Osteoblast (primary cell): ENCODE measurements at regions not wholly inside any gene's neighbourhood (a gene's known extent, or its start where the extent isn't known, plus 50 kb on each side); places are given as distances from the start of the nearest gene placed in this dataset.

Experiments
- DNase-seq: peaks from one replicate; pipeline ENCODE4 v3.0.0; 2011; ENCODE audit warnings: low spot score, mixed read lengths; ENCODE audit not compliant: insufficient read length; ENCODE audit errors: missing footprints
- H2AFZ ChIP-seq: 2 replicates; pipeline ENCODE4 v1.6.0; 2011; ENCODE audit warnings: mild to moderate bottlenecking, low read length
- H3K27ac ChIP-seq: 2 replicates; pipeline ENCODE4 v1.5.1; 2011; ENCODE audit warnings: mild to moderate bottlenecking, low read depth, low read length, moderate library complexity
- H3K27me3 ChIP-seq: 2 replicates; pipeline ENCODE4 v1.6.0; 2012; ENCODE audit warnings: mild to moderate bottlenecking, control low read depth, inconsistent platforms, low read length, moderate library complexity; ENCODE audit not compliant: insufficient read depth
- H3K36me3 ChIP-seq: 2 replicates; pipeline ENCODE4 v1.5.1; 2011; ENCODE audit warnings: mild to moderate bottlenecking, low read length, control low read depth, moderate library complexity; ENCODE audit not compliant: insufficient read depth
- H3K4me1 ChIP-seq: 2 replicates; pipeline ENCODE4 v1.5.1; 2011; ENCODE audit warnings: mild to moderate bottlenecking, low read length, control low read depth, moderate library complexity; ENCODE audit not compliant: insufficient read depth
- H3K4me2 ChIP-seq: 2 replicates; pipeline ENCODE4 v1.6.0; 2011; ENCODE audit warnings: mild to moderate bottlenecking, low read length; ENCODE audit not compliant: insufficient read depth
- H3K4me3 ChIP-seq: fragments of 200-600 bp; sonication (generic); 3 replicates; pipeline ENCODE4 v1.5.1; 2012; ENCODE audit warnings: mild to moderate bottlenecking, low read length, inconsistent platforms; ENCODE audit not compliant: insufficient read depth
- H3K79me2 ChIP-seq: 2 replicates; pipeline ENCODE4 v1.6.0; 2012; ENCODE audit warnings: mild to moderate bottlenecking, low read length, control low read depth, inconsistent platforms; ENCODE audit not compliant: insufficient read depth
- H3K9me3 ChIP-seq: 2 replicates; pipeline ENCODE4 v1.5.1; 2011; ENCODE audit warnings: low read depth, low read length, control low read depth
- H4K20me1 ChIP-seq: 2 replicates; pipeline ENCODE4 v1.6.0; 2012; ENCODE audit warnings: mild to moderate bottlenecking, low read length, control low read depth; ENCODE audit not compliant: insufficient read depth
- CTCF ChIP-seq: IDR thresholded peaks from 2 replicates; pipeline ENCODE4 v1.5.1; 2011; ENCODE audit warnings: mild to moderate bottlenecking, low read depth, low read length, moderate library complexity; ENCODE audit errors: extremely low read depth

GRCh38 chr3:107068980-107069379 lies 308.3 kb upstream of the CCDC54 start:
- H3K4me2 ChIP-seq = peak overlapping the region; percentile 55
- H3K4me3 ChIP-seq = no peak overlapping the region
- no peak for TF ChIP-seq CTCF
- H4K20me1 ChIP-seq = no peaks in the 10 kb centered on the region
- peaks cover 43% of the 10 kb centered on the region for H3K4me1 ChIP-seq
- H3K9me3 ChIP-seq = no peaks in the 10 kb centered on the region
- H3K27me3 ChIP-seq = no peaks in the 10 kb centered on the region
- no peaks in the 10 kb centered on the region for H3K36me3 ChIP-seq
- peak overlapping the region; percentile 50 for H2AFZ ChIP-seq
- DNase-seq = no peak
- H3K27ac ChIP-seq = peak overlapping the region; percentile 77
- H3K79me2 ChIP-seq = no peaks in the 10 kb centered on the region

- Histone ChIP-seq H3K27ac (no peak overlapping the region), H2AFZ (no peak overlapping the region), H3K9me3 (no peaks in the 10 kb centered on the region), H3K4me2 (no peak overlapping the region), H3K36me3 (no peaks in the 10 kb centered on the region), H3K27me3 (no peaks in the 10 kb centered on the region), H3K4me1 (peaks cover 2% of the 10 kb centered on the region), H4K20me1 (no peaks in the 10 kb centered on the region), H3K79me2 (no peaks in the 10 kb centered on the region), H3K4me3 (no peak overlapping the region)
- TF ChIP-seq CTCF = no peak
- DNase-seq = no peak
These were observed 300.3 kb upstream of the CCDC54 start for GRCh38 chr3:107076946-107077345.

- no peak overlapping the region for H3K4me2 ChIP-seq
- H2AFZ ChIP-seq = no peak overlapping the region
- H3K27me3 ChIP-seq = no peaks in the 10 kb centered on the region
- H3K4me1 ChIP-seq = peaks cover 3% of the 10 kb centered on the region
- no peaks in the 10 kb centered on the region for H4K20me1 ChIP-seq
- H3K36me3 ChIP-seq = no peaks in the 10 kb centered on the region
- H3K79me2 ChIP-seq = no peaks in the 10 kb centered on the region
- H3K9me3 ChIP-seq = no peaks in the 10 kb centered on the region
- no peak overlapping the region for H3K4me3 ChIP-seq
- H3K27ac ChIP-seq = no peak overlapping the region
- DNase-seq = no peak
- no peak for TF ChIP-seq CTCF
These were observed 299.8 kb upstream of the CCDC54 start for GRCh38 chr3:107077391-107077790.

- Histone ChIP-seq H2AFZ (no peak overlapping the region), H3K27me3 (no peaks in the 10 kb centered on the region), H3K36me3 (no peaks in the 10 kb centered on the region), H4K20me1 (no peaks in the 10 kb centered on the region), H3K27ac (peak overlapping the region; percentile 38), H3K9me3 (no peaks in the 10 kb centered on the region), H3K79me2 (no peaks in the 10 kb centered on the region), H3K4me2 (no peak overlapping the region), H3K4me3 (no peak overlapping the region), H3K4me1 (peaks cover 19% of the 10 kb centered on the region)
- DNase-seq = peak; percentile 29
- no peak for TF ChIP-seq CTCF
These were observed 294.7 kb upstream of the CCDC54 start for GRCh38 chr3:107082527-107082926.
